H9 (cell line): ENCODE measurements at regions not wholly inside any gene's neighbourhood (a gene's known extent, or its start where the extent isn't known, plus 50 kb on each side); places are given as distances from the start of the nearest gene placed in this dataset.

Experiments used
- DNase-seq: peaks from one replicate; pipeline ENCODE4 v3.0.0-alpha.2; 2017
- H2AFZ ChIP-seq: one replicate; pipeline ENCODE4 v1.6.1; 2013; ENCODE audit warnings: mild to moderate bottlenecking, low read length, control low read depth, moderate library complexity
- H2AK5ac ChIP-seq: 2 replicates; pipeline ENCODE4 v1.6.1; 2013; ENCODE audit warnings: low read length, control low read depth, mixed read lengths; ENCODE audit not compliant: insufficient read length
- H2BK120ac ChIP-seq: one replicate; pipeline ENCODE4 v1.6.1; 2013; ENCODE audit warnings: low read depth, mild to moderate bottlenecking, low read length, control low read depth, inconsistent platforms; ENCODE audit not compliant: poor library complexity, severe bottlenecking
- H2BK12ac ChIP-seq: 2 replicates; pipeline ENCODE4 v1.6.1; 2013; ENCODE audit warnings: low read length, control low read depth, mixed read lengths, low read depth; ENCODE audit not compliant: insufficient read length
- H2BK15ac ChIP-seq: 2 replicates; pipeline ENCODE4 v1.6.1; 2013; ENCODE audit warnings: low read depth, low read length, control low read depth
- H2BK20ac ChIP-seq: one replicate; pipeline ENCODE4 v1.6.1; 2013; ENCODE audit warnings: low read depth, mild to moderate bottlenecking, low read length, control low read depth, inconsistent platforms; ENCODE audit not compliant: poor library complexity, severe bottlenecking
- H2BK5ac ChIP-seq: 2 replicates; pipeline ENCODE4 v1.6.1; 2013; ENCODE audit warnings: low read length, control low read depth, mixed read lengths; ENCODE audit not compliant: insufficient read length
- H3K14ac ChIP-seq: 2 replicates; pipeline ENCODE4 v1.6.1; 2013; ENCODE audit warnings: low read length, control low read depth; ENCODE audit not compliant: insufficient read depth
- H3K18ac ChIP-seq: 2 replicates; pipeline ENCODE4 v1.6.1; 2013; ENCODE audit warnings: low read depth, mild to moderate bottlenecking, mixed read lengths, low read length, control low read depth; ENCODE audit not compliant: insufficient read length
- H3K23ac ChIP-seq: 2 replicates; pipeline ENCODE4 v1.6.1; 2013; ENCODE audit warnings: low read length, control low read depth, mixed read lengths, low read depth; ENCODE audit not compliant: insufficient read length
- H3K23me2 ChIP-seq: 2 replicates; pipeline ENCODE4 v1.6.1; 2013; ENCODE audit warnings: low read depth, mild to moderate bottlenecking, mixed read lengths, low read length, control low read depth; ENCODE audit not compliant: insufficient read length, poor library complexity, severe bottlenecking
- H3K27ac ChIP-seq: 2 replicates; pipeline ENCODE4 v1.5.1; 2013; ENCODE audit warnings: low read length, control low read depth, mixed read lengths, low read depth; ENCODE audit not compliant: insufficient read length
- H3K27me3 ChIP-seq: 2 replicates; pipeline ENCODE4 v1.6.1; 2013; ENCODE audit warnings: low read length, control low read depth, inconsistent platforms; ENCODE audit not compliant: insufficient read depth
- H3K4ac ChIP-seq: 2 replicates; pipeline ENCODE4 v1.6.1; 2013; ENCODE audit warnings: low read depth, mild to moderate bottlenecking, control low read depth, inconsistent platforms, low read length, moderate library complexity
- H3K4me1 ChIP-seq: 2 replicates; pipeline ENCODE4 v1.6.1; 2013; ENCODE audit warnings: low read length, control low read depth, inconsistent platforms; ENCODE audit not compliant: insufficient read depth
- H3K4me2 ChIP-seq: 2 replicates; pipeline ENCODE4 v1.6.1; 2013; ENCODE audit warnings: low read length, control low read depth, mixed read lengths; ENCODE audit not compliant: insufficient read length, insufficient read depth
- H3K56ac ChIP-seq: 2 replicates; pipeline ENCODE4 v1.6.1; 2013; ENCODE audit warnings: low read depth, mild to moderate bottlenecking, mixed read lengths, low read length, control low read depth; ENCODE audit not compliant: insufficient read length
- H3K79me1 ChIP-seq: 2 replicates; pipeline ENCODE4 v1.6.1; 2013; ENCODE audit warnings: low read depth, mild to moderate bottlenecking, moderate library complexity, low read length, control low read depth, inconsistent platforms; ENCODE audit not compliant: insufficient read depth, poor library complexity, severe bottlenecking
- H3K79me2 ChIP-seq: 2 replicates; pipeline ENCODE4 v1.6.1; 2013; ENCODE audit warnings: low read length, control low read depth, inconsistent platforms; ENCODE audit not compliant: insufficient read depth
- H3K9ac ChIP-seq: 2 replicates; pipeline ENCODE4 v1.6.1; 2013; ENCODE audit warnings: low read length, control low read depth, mixed read lengths; ENCODE audit not compliant: insufficient read length; ENCODE audit errors: extremely low read depth
- H3K9me3 ChIP-seq: one replicate; pipeline ENCODE4 v1.6.1; 2013; ENCODE audit warnings: low read depth, low read length, inconsistent platforms; ENCODE audit not compliant: control insufficient read depth
- H3T11ph ChIP-seq: one replicate; pipeline ENCODE4 v1.6.1; 2013; ENCODE audit warnings: mild to moderate bottlenecking, low read length, control low read depth, inconsistent platforms
- H4K20me1 ChIP-seq: one replicate; pipeline ENCODE4 v1.6.1; 2013; ENCODE audit not compliant: control insufficient read depth, insufficient read length, insufficient read depth
- H4K5ac ChIP-seq: 2 replicates; pipeline ENCODE4 v1.6.1; 2013; ENCODE audit warnings: low read depth, mild to moderate bottlenecking, mixed read lengths, low read length, control low read depth; ENCODE audit not compliant: insufficient read length
- H4K8ac ChIP-seq: replicated peaks from 2 replicates; pipeline ENCODE4 v1.6.1; 2013; ENCODE audit warnings: low read length, control low read depth, mixed read lengths, low read depth; ENCODE audit not compliant: insufficient read length
- H4K91ac ChIP-seq: 2 replicates; pipeline ENCODE4 v1.6.1; 2013; ENCODE audit warnings: low read depth, mild to moderate bottlenecking, moderate library complexity, mixed read lengths, low read length, control low read depth; ENCODE audit not compliant: insufficient read length
- H3K27ac Mint-ChIP-seq, 3 experiments: 2 replicates in 2 of 3; 3 replicates in 1 of 3; pipeline ENCODE4 v1.8.0; 2020 to 2021; ENCODE audit warnings: mixed read lengths in 3 of 3, mild to moderate bottlenecking in 1 of 3, moderate library complexity in 1 of 3
- H3K27me3 Mint-ChIP-seq: 2 replicates; pipeline ENCODE4 v1.8.0; 2021; ENCODE audit warnings: low read depth, mild to moderate bottlenecking, moderate library complexity, mixed read lengths
- H3K36me3 Mint-ChIP-seq, 3 experiments: 2 replicates in 2 of 3; 3 replicates in 1 of 3; pipeline ENCODE4 v1.8.0; 2020 to 2021; ENCODE audit warnings: low read depth in 3 of 3, mixed read lengths in 3 of 3; ENCODE audit not compliant: insufficient read depth in 1 of 3
- H3K4me1 Mint-ChIP-seq, 2 experiments: 2 replicates each; pipeline ENCODE4 v1.8.0; 2020; ENCODE audit warnings: mixed read lengths in 2 of 2
- H3K4me3 Mint-ChIP-seq, 2 experiments: 2 replicates in 1 of 2; 3 replicates in 1 of 2; pipeline ENCODE4 v1.8.0; 2020 to 2021; ENCODE audit warnings: mild to moderate bottlenecking in 2 of 2, mixed read lengths in 2 of 2, moderate library complexity in 1 of 2
- H3K9me3 Mint-ChIP-seq, 2 experiments: 2 replicates in 1 of 2; 3 replicates in 1 of 2; pipeline ENCODE4 v1.8.0; 2020; ENCODE audit warnings: mild to moderate bottlenecking in 2 of 2, mixed read lengths in 2 of 2, moderate library complexity in 1 of 2
- WGBS: extraction: QIAGEN DNeasy Blood & Tissue Kit; methylation state at CpG from one replicate; pipeline ENCODE4 v1.1.7; 2013; ENCODE audit warnings: missing lambda C conversion rate, low lambda C conversion rate, mixed read lengths; ENCODE audit not compliant: insufficient read length; ENCODE audit errors: extremely low coverage; 5-methylcytosine and 5-hydroxymethylcytosine counted together
- TF ChIP-seq, protein P1 (sequence below): fragments of 200-600 bp; sonication (generic); conservative IDR thresholded peaks from 3 replicates; pipeline ENCODE4 v1.8.0; 2021; ENCODE audit warnings: antibody characterized with exemption, mild to moderate bottlenecking

DNA sequence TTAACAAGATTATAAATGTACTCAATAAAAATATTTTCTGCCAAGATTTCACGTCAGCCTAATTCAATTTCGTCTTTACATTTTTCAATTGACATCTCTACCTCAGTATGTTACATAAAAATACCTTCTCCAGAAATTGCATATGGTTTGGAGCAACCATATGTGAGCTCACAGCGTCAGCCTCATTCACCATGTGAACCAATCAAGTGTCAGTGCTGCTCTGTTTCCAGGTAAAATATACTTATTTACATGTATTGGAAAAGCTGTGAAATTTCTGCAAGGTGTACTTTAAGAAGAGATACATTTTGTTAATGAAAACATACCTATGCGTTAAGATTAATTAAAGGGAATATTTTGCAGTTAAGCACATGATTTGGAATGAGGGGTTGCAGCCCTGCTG is 110.7 kb upstream of the PRSS1 start:
- Histone ChIP-seq H3K56ac (no peak overlapping the region), H2BK12ac (no peak overlapping the region), H3K18ac (no peak overlapping the region), H3K9me3 (no peaks in the 10 kb centered on the region), H3K4ac (no peak overlapping the region), H2AK5ac (no peak overlapping the region), H3K27ac (no peak overlapping the region), H3K4me2 (no peak overlapping the region), H4K20me1 (no peaks in the 10 kb centered on the region), H2BK20ac (no peak overlapping the region), H2BK5ac (no peak overlapping the region), H3K27me3 (no peaks in the 10 kb centered on the region), H3K23me2 (no peaks in the 10 kb centered on the region), H3K79me1 (no peaks in the 10 kb centered on the region), H3K23ac (no peak overlapping the region), H2AFZ (no peak overlapping the region), H3K79me2 (no peaks in the 10 kb centered on the region), H3K4me1 (no peaks in the 10 kb centered on the region), H4K8ac (no peak overlapping the region), H4K5ac (no peak overlapping the region), H3K14ac (no peak overlapping the region), H3K9ac (no peak overlapping the region), H4K91ac (no peak overlapping the region), H2BK120ac (no peak overlapping the region), H3T11ph (no peak overlapping the region), H2BK15ac (no peak overlapping the region)
- WGBS = no CpG with 5 or more reads among the region's 4 CpGs
- TF ChIP-seq, protein P1, sequence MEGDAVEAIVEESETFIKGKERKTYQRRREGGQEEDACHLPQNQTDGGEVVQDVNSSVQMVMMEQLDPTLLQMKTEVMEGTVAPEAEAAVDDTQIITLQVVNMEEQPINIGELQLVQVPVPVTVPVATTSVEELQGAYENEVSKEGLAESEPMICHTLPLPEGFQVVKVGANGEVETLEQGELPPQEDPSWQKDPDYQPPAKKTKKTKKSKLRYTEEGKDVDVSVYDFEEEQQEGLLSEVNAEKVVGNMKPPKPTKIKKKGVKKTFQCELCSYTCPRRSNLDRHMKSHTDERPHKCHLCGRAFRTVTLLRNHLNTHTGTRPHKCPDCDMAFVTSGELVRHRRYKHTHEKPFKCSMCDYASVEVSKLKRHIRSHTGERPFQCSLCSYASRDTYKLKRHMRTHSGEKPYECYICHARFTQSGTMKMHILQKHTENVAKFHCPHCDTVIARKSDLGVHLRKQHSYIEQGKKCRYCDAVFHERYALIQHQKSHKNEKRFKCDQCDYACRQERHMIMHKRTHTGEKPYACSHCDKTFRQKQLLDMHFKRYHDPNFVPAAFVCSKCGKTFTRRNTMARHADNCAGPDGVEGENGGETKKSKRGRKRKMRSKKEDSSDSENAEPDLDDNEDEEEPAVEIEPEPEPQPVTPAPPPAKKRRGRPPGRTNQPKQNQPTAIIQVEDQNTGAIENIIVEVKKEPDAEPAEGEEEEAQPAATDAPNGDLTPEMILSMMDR = no peak
- no peak for DNase-seq
- no peaks in the 10 kb centered on the region for H3K36me3 Mint-ChIP-seq
- no peak overlapping the region for H3K27ac Mint-ChIP-seq
- no peaks in the 10 kb centered on the region for H3K4me1 Mint-ChIP-seq
- H3K9me3 Mint-ChIP-seq = peaks cover 0 to 5% of the 10 kb centered on the region in 2 experiments; a peak in 2 of 5 replicates
- H3K4me3 Mint-ChIP-seq = no peak overlapping the region
- H3K27me3 Mint-ChIP-seq = peaks cover 5% of the 10 kb centered on the region; the same call in 1 of the 2 replicates
